ENCODE measurements at regions not wholly inside any gene's neighbourhood (a gene's known extent, or its start where the extent isn't known, plus 50 kb on each side); places are given as distances from the start of the nearest gene placed in this dataset.

GRCh38 chr3:103513003-103513402, 1078.2 kb downstream of the ZPLD1 start:
- no peak overlapping the region for H3K56ac ChIP-seq (replicated peaks; ENCODE audit: insufficient read length, low read depth, low read length)
- no peaks in the 10 kb centered on the region for H3K79me1 ChIP-seq (ENCODE audit: low read depth, low read length)
- H3K79me2 ChIP-seq (ENCODE audit: control insufficient read depth in 1 of 2, insufficient read depth in 2 of 2, low read length in 2 of 2) = no peaks in the 10 kb centered on the region
- H3K23me2 ChIP-seq (ENCODE audit: low read depth, low read length) = no peaks in the 10 kb centered on the region
- no peak overlapping the region for H2BK12ac ChIP-seq (ENCODE audit: low read depth, low read length)
- H3K36me3 ChIP-seq (ENCODE audit: control insufficient read depth in 2 of 4, insufficient read depth in 4 of 4, low read length in 3 of 4) = no peaks in the 10 kb centered on the region
- no peaks in the 10 kb centered on the region for H4K20me1 ChIP-seq (replicated peaks in 1 of 2; ENCODE audit: control insufficient read depth in 1 of 2, insufficient read depth in 2 of 2, low read length in 2 of 2)
- no peak overlapping the region for H2AK5ac ChIP-seq (ENCODE audit: low read depth, low read length)
- ChIA-PET CTCF (ENCODE audit: partially characterized antibody) (no interaction called here), POLR2A (ENCODE audit: partially characterized antibody) (no interaction called here)
- no peaks in the 10 kb centered on the region for H3K27me3 ChIP-seq (replicated peaks in 1 of 4; ENCODE audit: control insufficient read depth in 3 of 4, extremely low read depth in 1 of 4, insufficient read depth in 3 of 4, low read length in 3 of 4)
- no peak for FAIRE-seq
- no peak overlapping the region for H2AFZ ChIP-seq (ENCODE audit: low read length)
- H4K91ac ChIP-seq (replicated peaks; ENCODE audit: insufficient read length, low read length) = no peak overlapping the region
- no peak overlapping the region for H2BK20ac ChIP-seq (ENCODE audit: low read length)
- no peak overlapping the region for H3K4ac ChIP-seq (replicated peaks; ENCODE audit: insufficient read length, low read depth, low read length)
- H3K27ac ChIP-seq (ENCODE audit: low read depth, low read length) = no peak overlapping the region
- H3K14ac ChIP-seq (ENCODE audit: insufficient read length) = no peak overlapping the region
- no peak overlapping the region for H3K4me3 ChIP-seq (ENCODE audit: extremely low read depth in 1 of 4, insufficient read depth in 2 of 4, low read depth in 3 of 4, low read length in 4 of 4)
- H3K9me3 ChIP-seq (ENCODE audit: insufficient read depth in 2 of 2, low read depth in 1 of 2, low read length in 1 of 2) = no peaks in the 10 kb centered on the region
- H4K8ac ChIP-seq (ENCODE audit: extremely low read depth, insufficient read depth, low read length) = no peak overlapping the region
- WGBS, 2 experiments (ENCODE audit: extremely low coverage in 1 of 2, insufficient coverage in 1 of 2, insufficient read length in 1 of 2, insufficient replicate concordance in 2 of 2, low coverage in 1 of 2, low lambda C conversion rate in 2 of 2, missing lambda C conversion rate in 1 of 2) = 100% methylated on average over 1 of the region's 1 CpG; no CpG with 5 or more reads in 1 of the 2 experiments
- no peak overlapping the region for H4K5ac ChIP-seq (ENCODE audit: insufficient read length, low read depth, low read length)
- H2BK120ac ChIP-seq (replicated peaks; ENCODE audit: low read depth, low read length) = no peak overlapping the region
- H3K4me2 ChIP-seq (ENCODE audit: insufficient read depth in 1 of 2, low read depth in 2 of 2, low read length in 2 of 2) = no peak overlapping the region
- H3K9ac ChIP-seq (replicated peaks in 1 of 4; ENCODE audit: extremely low read depth in 1 of 4, low read depth in 3 of 4, low read length in 3 of 4) = no peak overlapping the region
- no peak for DNase-seq (ENCODE audit: low read depth in 1 of 2, low spot score in 2 of 2)
- H2BK5ac ChIP-seq (ENCODE audit: low read depth, low read length) = no peak overlapping the region
- H3K4me1 ChIP-seq (replicated peaks in 1 of 4; ENCODE audit: control insufficient read depth in 3 of 4, insufficient read depth in 4 of 4, low read length in 3 of 4) = no peaks in the 10 kb centered on the region
- no peak overlapping the region for H3K23ac ChIP-seq (ENCODE audit: insufficient read length)
- H3K18ac ChIP-seq (ENCODE audit: extremely low read depth, low read length) = no peak overlapping the region
- H2BK15ac ChIP-seq (ENCODE audit: low read length) = no peak overlapping the region
- TF ChIP-seq SIN3A (conservative IDR thresholded peaks at IDR 0.05 in 1 of 2, IDR thresholded peaks at IDR 0.05 in 1 of 2; ENCODE audit: low read depth in 1 of 2, low read length in 2 of 2) (no peak), GTF2F1 (IDR thresholded peaks at IDR 0.05; ENCODE audit: borderline replicate concordance, low read depth, low read length) (no peak)
